Right cardiac atrium (tissue), 5 donors: ENCODE measurements at regions not wholly inside any gene's neighbourhood (a gene's known extent, or its start where the extent isn't known, plus 50 kb on each side); places are given as distances from the start of the nearest gene placed in this dataset.

ENCODE experiments used
- ATAC-seq, 2 donors: fragments of 200-7000 bp; cut with Tn5 transposase; one replicate each; pipeline versions ENCODE4 v1.8.0 to v1.9.1; 2020; ENCODE audit warnings: moderate library complexity in 2 of 2, mild to moderate bottlenecking in 1 of 2
- DNase-seq, 3 donors: peaks; one replicate each; pipeline ENCODE4 v3.0.0-alpha.2; 2020
- H3K27ac ChIP-seq: one replicate; pipeline ENCODE4 v1.5.1; 2013; ENCODE audit warnings: mild to moderate bottlenecking, low read length, control low read depth, moderate library complexity
- H3K27me3 ChIP-seq: one replicate; pipeline ENCODE4 v1.6.1; 2013; ENCODE audit not compliant: control insufficient read depth, insufficient read depth
- H3K4me1 ChIP-seq: one replicate; pipeline ENCODE4 v1.6.1; 2013; ENCODE audit warnings: low read length; ENCODE audit not compliant: control insufficient read depth, insufficient read depth
- H3K4me3 ChIP-seq: one replicate; pipeline ENCODE4 v1.5.1; 2013; ENCODE audit warnings: low read length, control low read depth
- H3K9me3 ChIP-seq: one replicate; pipeline ENCODE4 v1.6.1; 2013; ENCODE audit warnings: low read length; ENCODE audit not compliant: control insufficient read depth
- WGBS: extraction: QIAGEN DNeasy Blood & Tissue Kit; methylation state at CpG from one replicate; pipeline ENCODE4 v1.1.7; 2013; 5-methylcytosine and 5-hydroxymethylcytosine counted together
- intact Hi-C, 4 donors: fragments of 100-400 bp; cut with DNase I; formaldehyde crosslinking; loops; one replicate each; pipeline versions ENCODE4 v1.11.0 to v1.14.0; 2022 to 2023
- donor health status: healthy with polysubstance abuse.
- donor health status: DM: no; HTN: yes; CAD: no.
- donor health status: DM: no; HTN: no; CAD: no.
- donor health status: DM: no; HTN: yes; CAD: no; lungs with severe emphysema.
- donor health status: DM: yes; HTN: yes; CAD: no.

GRCh38 chr3:130843441-130843840, 50.4 kb upstream of the ATP2C1 start:
- Histone ChIP-seq H3K4me1 (no peaks in the 10 kb centered on the region), H3K4me3 (no peak overlapping the region), H3K27me3 (no peaks in the 10 kb centered on the region), H3K27ac (peak overlapping the region; percentile 7), H3K9me3 (no peaks in the 10 kb centered on the region)
- WGBS: 44% methylated on average over 1 of the region's 1 CpG
- ATAC-seq: peak; percentile 71 to 88
- intact Hi-C loops: no loop called here
- DNase-seq: no peak
